ENCODE measurements at regions not wholly inside any gene's neighbourhood (a gene's known extent, or its start where the extent isn't known, plus 50 kb on each side); places are given as distances from the start of the nearest gene placed in this dataset.
"Not testable (repeated sequence)": the region's sequence is repeated elsewhere in the genome, so short reads cannot be mapped to it uniquely, and the experiment has no call there.

- Histone ChIP-seq H3K9ac (ENCODE audit: low read length) (no peak overlapping the region), H3K36me3 (ENCODE audit: low read length) (peaks cover 7% of the 10 kb centered on the region; the same call in 1 of the 2 replicates), H3K9me2 (replicated peaks; ENCODE audit: insufficient read depth, low read length) (no peaks in the 10 kb centered on the region), H3K4me3 (ENCODE audit: insufficient read depth, low read length, poor library complexity, severe bottlenecking) (no peak overlapping the region), H3K9me3 (ENCODE audit: insufficient read depth, low read length) (peaks cover 37% of the 10 kb centered on the region; the same call in 1 of the 2 replicates), H3K27ac (ENCODE audit: low read depth, low read length) (no peak overlapping the region), H3F3A (ENCODE audit: insufficient read depth) (no peaks in the 10 kb centered on the region), H3K79me2 (ENCODE audit: insufficient read depth, low read length) (no peaks in the 10 kb centered on the region), H3K4me2 (ENCODE audit: low read depth, low read length, poor library complexity, severe bottlenecking) (no peak overlapping the region), H3K27me3 (ENCODE audit: low read length) (no peaks in the 10 kb centered on the region), H4K20me1 (ENCODE audit: low read depth, low read length) (no peaks in the 10 kb centered on the region), H2AFZ (ENCODE audit: low read depth, low read length, severe bottlenecking) (no peak overlapping the region)
- TF ChIP-seq CTCF (IDR thresholded peaks at IDR 0.05; ENCODE audit: insufficient read depth, low read length, poor library complexity, severe bottlenecking) (no peak), EZH2phosphoT487 (conservative IDR thresholded peaks at IDR 0.05; ENCODE audit: low read length) (no peak)
Measured at GRCh38 chr7:42545049-42545724, 308.2 kb upstream of the GLI3 start.

GRCh38 chr7:42543953-42544352, 306.9 kb upstream of the GLI3 start:
- Histone ChIP-seq H3K4me3 (ENCODE audit: insufficient read depth, low read length, poor library complexity, severe bottlenecking) (no peak overlapping the region), H3K4me2 (ENCODE audit: low read depth, low read length, poor library complexity, severe bottlenecking) (no peak overlapping the region), H3K9ac (ENCODE audit: low read length) (no peak overlapping the region), H3K27ac (ENCODE audit: low read depth, low read length) (no peak overlapping the region), H2AFZ (ENCODE audit: low read depth, low read length, severe bottlenecking) (no peak overlapping the region), H3K9me2 (replicated peaks; ENCODE audit: insufficient read depth, low read length) (no peaks in the 10 kb centered on the region), H3K27me3 (ENCODE audit: low read length) (no peaks in the 10 kb centered on the region), H3K79me2 (ENCODE audit: insufficient read depth, low read length) (no peaks in the 10 kb centered on the region), H3F3A (ENCODE audit: insufficient read depth) (no peaks in the 10 kb centered on the region), H4K20me1 (ENCODE audit: low read depth, low read length) (no peaks in the 10 kb centered on the region), H3K36me3 (ENCODE audit: low read length) (peaks cover 7% of the 10 kb centered on the region; the same call in 1 of the 2 replicates), H3K9me3 (ENCODE audit: insufficient read depth, low read length) (peaks cover 37% of the 10 kb centered on the region; the same call in 1 of the 2 replicates)
- TF ChIP-seq EZH2phosphoT487 (conservative IDR thresholded peaks at IDR 0.05; ENCODE audit: low read length) = no peak
- no peak for TF ChIP-seq CTCF (IDR thresholded peaks at IDR 0.05; ENCODE audit: insufficient read depth, low read length, poor library complexity, severe bottlenecking)

GRCh38 chr7:42542446-42542845, 305.4 kb upstream of the GLI3 start:
- not testable (repeated sequence) for H3K9me2 ChIP-seq (replicated peaks; ENCODE audit: insufficient read depth, low read length); H3K27me3 ChIP-seq (ENCODE audit: low read length); H3F3A ChIP-seq (ENCODE audit: insufficient read depth); H3K4me2 ChIP-seq (ENCODE audit: low read depth, low read length, poor library complexity, severe bottlenecking); H3K27ac ChIP-seq (ENCODE audit: low read depth, low read length); H3K79me2 ChIP-seq (ENCODE audit: insufficient read depth, low read length); H3K36me3 ChIP-seq (ENCODE audit: low read length); H3K4me3 ChIP-seq (ENCODE audit: insufficient read depth, low read length, poor library complexity, severe bottlenecking); H3K9ac ChIP-seq (ENCODE audit: low read length); H2AFZ ChIP-seq (ENCODE audit: low read depth, low read length, severe bottlenecking); H4K20me1 ChIP-seq (ENCODE audit: low read depth, low read length)
- H3K9me3 ChIP-seq (ENCODE audit: insufficient read depth, low read length) = peaks cover 37% of the 10 kb centered on the region; the same call in 1 of the 2 replicates

GRCh38 chr7:42534441-42534840, 297.4 kb upstream of the GLI3 start:
- H3K27me3 ChIP-seq (ENCODE audit: low read length) = no peaks in the 10 kb centered on the region
- no peaks in the 10 kb centered on the region for H3F3A ChIP-seq (ENCODE audit: insufficient read depth)
- no peaks in the 10 kb centered on the region for H3K36me3 ChIP-seq (ENCODE audit: low read length)
- H3K27ac ChIP-seq (ENCODE audit: low read depth, low read length) = no peak overlapping the region
- no peak for TF ChIP-seq EZH2phosphoT487 (conservative IDR thresholded peaks at IDR 0.05; ENCODE audit: low read length)
- no peak for TF ChIP-seq CTCF (IDR thresholded peaks at IDR 0.05; ENCODE audit: insufficient read depth, low read length, poor library complexity, severe bottlenecking)
- H3K79me2 ChIP-seq (ENCODE audit: insufficient read depth, low read length) = no peaks in the 10 kb centered on the region
- H3K4me3 ChIP-seq (ENCODE audit: insufficient read depth, low read length, poor library complexity, severe bottlenecking) = no peak overlapping the region
- no peak overlapping the region for H2AFZ ChIP-seq (ENCODE audit: low read depth, low read length, severe bottlenecking)
- no peak overlapping the region for H3K9ac ChIP-seq (ENCODE audit: low read length)
- no peaks in the 10 kb centered on the region for H3K9me2 ChIP-seq (replicated peaks; ENCODE audit: insufficient read depth, low read length)
- peaks cover 5% of the 10 kb centered on the region; the same call in 1 of the 2 replicates for H3K9me3 ChIP-seq (ENCODE audit: insufficient read depth, low read length)
- no peak overlapping the region for H3K4me2 ChIP-seq (ENCODE audit: low read depth, low read length, poor library complexity, severe bottlenecking)
- no peaks in the 10 kb centered on the region for H4K20me1 ChIP-seq (ENCODE audit: low read depth, low read length)

Data from SU-DHL-6 (cell line).